ENCODE measurements at regions not wholly inside any gene's neighbourhood (a gene's known extent, or its start where the extent isn't known, plus 50 kb on each side); places are given as distances from the start of the nearest gene placed in this dataset.

DNA sequence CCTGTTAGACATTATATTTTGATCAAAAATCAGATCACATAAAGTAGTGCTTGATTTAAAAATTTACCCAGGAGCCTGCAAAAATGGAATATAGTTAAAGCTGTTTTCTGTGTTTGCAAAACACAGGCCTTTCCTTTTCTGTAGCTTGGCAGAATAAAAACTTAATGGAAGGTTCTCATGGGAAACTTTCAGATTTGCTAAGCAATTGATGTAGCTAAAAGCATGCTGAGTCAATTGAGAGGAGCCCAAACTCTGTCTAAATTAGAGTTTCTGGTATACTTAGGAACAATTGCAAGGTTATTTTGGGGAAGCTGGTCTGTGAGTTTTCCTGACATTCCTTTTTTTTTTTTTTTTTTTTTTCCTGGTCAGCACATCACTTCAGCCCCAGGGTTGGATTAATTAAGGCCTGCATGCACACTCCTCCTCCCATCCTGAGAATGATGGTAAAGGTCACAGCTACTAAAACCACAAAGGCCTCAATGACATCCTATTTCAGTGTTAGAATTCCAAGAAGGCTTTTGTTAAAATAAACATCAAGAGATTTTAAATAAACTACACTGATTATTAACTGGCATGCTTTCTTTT is 608.7 kb downstream of the PLPP3 start:
- TF ChIP-seq, protein P1, sequence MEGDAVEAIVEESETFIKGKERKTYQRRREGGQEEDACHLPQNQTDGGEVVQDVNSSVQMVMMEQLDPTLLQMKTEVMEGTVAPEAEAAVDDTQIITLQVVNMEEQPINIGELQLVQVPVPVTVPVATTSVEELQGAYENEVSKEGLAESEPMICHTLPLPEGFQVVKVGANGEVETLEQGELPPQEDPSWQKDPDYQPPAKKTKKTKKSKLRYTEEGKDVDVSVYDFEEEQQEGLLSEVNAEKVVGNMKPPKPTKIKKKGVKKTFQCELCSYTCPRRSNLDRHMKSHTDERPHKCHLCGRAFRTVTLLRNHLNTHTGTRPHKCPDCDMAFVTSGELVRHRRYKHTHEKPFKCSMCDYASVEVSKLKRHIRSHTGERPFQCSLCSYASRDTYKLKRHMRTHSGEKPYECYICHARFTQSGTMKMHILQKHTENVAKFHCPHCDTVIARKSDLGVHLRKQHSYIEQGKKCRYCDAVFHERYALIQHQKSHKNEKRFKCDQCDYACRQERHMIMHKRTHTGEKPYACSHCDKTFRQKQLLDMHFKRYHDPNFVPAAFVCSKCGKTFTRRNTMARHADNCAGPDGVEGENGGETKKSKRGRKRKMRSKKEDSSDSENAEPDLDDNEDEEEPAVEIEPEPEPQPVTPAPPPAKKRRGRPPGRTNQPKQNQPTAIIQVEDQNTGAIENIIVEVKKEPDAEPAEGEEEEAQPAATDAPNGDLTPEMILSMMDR (IDR thresholded peaks at IDR 0.05): no peak
- TF ChIP-seq POLR2A (IDR thresholded peaks at IDR 0.05): no peak
